ENCODE measurements at regions not wholly inside any gene's neighbourhood (a gene's known extent, or its start where the extent isn't known, plus 50 kb on each side); places are given as distances from the start of the nearest gene placed in this dataset.

GRCh38 chr1:47687631-47688460 lies 250.0 kb downstream of the FOXD2 start:
- Histone ChIP-seq H2BK20ac (ENCODE audit: low read depth, low read length, poor library complexity, severe bottlenecking) (no peak overlapping the region), H3K79me2 (ENCODE audit: insufficient read depth, low read length) (no peaks in the 10 kb centered on the region), H3K9ac (ENCODE audit: extremely low read depth, insufficient read length, low read length) (no peak overlapping the region), H2BK120ac (ENCODE audit: low read depth, low read length, poor library complexity, severe bottlenecking) (no peak overlapping the region), H4K8ac (replicated peaks; ENCODE audit: insufficient read length, low read depth, low read length) (no peak overlapping the region), H2BK15ac (ENCODE audit: low read depth, low read length) (no peak overlapping the region), H3K14ac (ENCODE audit: insufficient read depth, low read length) (no peak overlapping the region), H3K4me1 (ENCODE audit: insufficient read depth, low read length) (peaks cover 4% of the 10 kb centered on the region; the same call in 1 of the 2 replicates), H3K18ac (ENCODE audit: insufficient read length, low read depth, low read length) (no peak overlapping the region), H2AK5ac (ENCODE audit: insufficient read length, low read length) (no peak overlapping the region), H4K5ac (ENCODE audit: insufficient read length, low read depth, low read length) (no peak overlapping the region), H3K9me3 (ENCODE audit: control insufficient read depth, low read depth, low read length) (no peaks in the 10 kb centered on the region), H3K23me2 (ENCODE audit: insufficient read length, low read depth, low read length, poor library complexity, severe bottlenecking) (no peaks in the 10 kb centered on the region), H3K79me1 (ENCODE audit: insufficient read depth, low read depth, low read length, poor library complexity, severe bottlenecking) (no peaks in the 10 kb centered on the region), H2BK12ac (ENCODE audit: insufficient read length, low read depth, low read length) (no peak overlapping the region), H3K4ac (ENCODE audit: low read depth, low read length) (no peak overlapping the region), H3K27ac (ENCODE audit: insufficient read length, low read depth, low read length) (no peak overlapping the region), H3K56ac (ENCODE audit: insufficient read length, low read depth, low read length) (no peak overlapping the region), H3K27me3 (ENCODE audit: insufficient read depth, low read length) (no peaks in the 10 kb centered on the region), H4K91ac (ENCODE audit: insufficient read length, low read depth, low read length) (no peak overlapping the region), H4K20me1 (ENCODE audit: control insufficient read depth, insufficient read depth, insufficient read length) (no peaks in the 10 kb centered on the region), H3K4me2 (ENCODE audit: insufficient read depth, insufficient read length, low read length) (no peak overlapping the region), H3T11ph (ENCODE audit: low read length) (no peak overlapping the region), H3K23ac (ENCODE audit: insufficient read length, low read depth, low read length) (no peak overlapping the region), H2AFZ (ENCODE audit: low read length) (no peak overlapping the region), H2BK5ac (ENCODE audit: insufficient read length, low read length) (no peak overlapping the region)
- Mint-ChIP-seq H3K27ac (peak overlapping the region in 1 of 3 experiments; percentile 87; a peak in 2 of 7 replicates), H3K36me3 (ENCODE audit: insufficient read depth in 1 of 3, low read depth in 3 of 3) (no peaks in the 10 kb centered on the region), H3K4me1 (peaks cover 20 to 43% of the 10 kb centered on the region in 2 experiments), H3K4me3 (peak overlapping the region in 1 of 2 experiments; percentile 61; a peak in 2 of 5 replicates), H3K9me3 (no peaks in the 10 kb centered on the region), H3K27me3 (ENCODE audit: low read depth) (peaks cover 4% of the 10 kb centered on the region)
- TF ChIP-seq, protein P1, sequence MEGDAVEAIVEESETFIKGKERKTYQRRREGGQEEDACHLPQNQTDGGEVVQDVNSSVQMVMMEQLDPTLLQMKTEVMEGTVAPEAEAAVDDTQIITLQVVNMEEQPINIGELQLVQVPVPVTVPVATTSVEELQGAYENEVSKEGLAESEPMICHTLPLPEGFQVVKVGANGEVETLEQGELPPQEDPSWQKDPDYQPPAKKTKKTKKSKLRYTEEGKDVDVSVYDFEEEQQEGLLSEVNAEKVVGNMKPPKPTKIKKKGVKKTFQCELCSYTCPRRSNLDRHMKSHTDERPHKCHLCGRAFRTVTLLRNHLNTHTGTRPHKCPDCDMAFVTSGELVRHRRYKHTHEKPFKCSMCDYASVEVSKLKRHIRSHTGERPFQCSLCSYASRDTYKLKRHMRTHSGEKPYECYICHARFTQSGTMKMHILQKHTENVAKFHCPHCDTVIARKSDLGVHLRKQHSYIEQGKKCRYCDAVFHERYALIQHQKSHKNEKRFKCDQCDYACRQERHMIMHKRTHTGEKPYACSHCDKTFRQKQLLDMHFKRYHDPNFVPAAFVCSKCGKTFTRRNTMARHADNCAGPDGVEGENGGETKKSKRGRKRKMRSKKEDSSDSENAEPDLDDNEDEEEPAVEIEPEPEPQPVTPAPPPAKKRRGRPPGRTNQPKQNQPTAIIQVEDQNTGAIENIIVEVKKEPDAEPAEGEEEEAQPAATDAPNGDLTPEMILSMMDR (conservative IDR thresholded peaks at IDR 0.05) = no peak
- no CpG with 5 or more reads among the region's 24 CpGs for WGBS (ENCODE audit: extremely low coverage, insufficient read length, low lambda C conversion rate)
- DNase-seq = peak; percentile 33

Measured in H9 (cell line).